GM19438 (cell line): ENCODE measurements at regions not wholly inside any gene's neighbourhood (a gene's known extent, or its start where the extent isn't known, plus 50 kb on each side); places are given as distances from the start of the nearest gene placed in this dataset.
"Not testable (repeated sequence)": the region's sequence is repeated elsewhere in the genome, so short reads cannot be mapped to it uniquely, and the experiment has no call there.

Experiments
- ATAC-seq: cut with Tn5 transposase; IDR thresholded peaks from one replicate; pipeline ENCODE4 v1.9.1; 2021; ENCODE audit warnings: low read depth; ENCODE audit not compliant: unreplicated experiment

DNA sequence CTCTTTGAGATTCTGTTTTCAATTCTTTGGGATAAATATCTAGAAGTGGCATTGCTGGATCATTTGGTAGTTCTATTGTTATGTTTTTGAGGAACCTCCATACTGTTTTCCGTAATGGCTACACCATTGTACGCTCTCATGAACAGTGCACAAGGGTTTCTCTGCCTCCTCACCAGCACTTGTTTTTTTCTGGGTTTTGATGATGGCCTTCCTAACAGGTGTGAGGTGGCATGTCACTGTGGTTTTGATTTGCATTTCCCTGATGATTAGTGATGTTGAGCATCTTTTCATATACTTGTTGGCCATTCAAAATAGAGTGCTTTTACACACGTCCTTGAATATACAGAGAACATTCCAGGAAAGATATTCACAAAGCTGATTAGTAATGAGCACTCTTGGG lies 86.8 kb upstream of the ADORA2B start:
- ATAC-seq = not testable (repeated sequence)

DNA sequence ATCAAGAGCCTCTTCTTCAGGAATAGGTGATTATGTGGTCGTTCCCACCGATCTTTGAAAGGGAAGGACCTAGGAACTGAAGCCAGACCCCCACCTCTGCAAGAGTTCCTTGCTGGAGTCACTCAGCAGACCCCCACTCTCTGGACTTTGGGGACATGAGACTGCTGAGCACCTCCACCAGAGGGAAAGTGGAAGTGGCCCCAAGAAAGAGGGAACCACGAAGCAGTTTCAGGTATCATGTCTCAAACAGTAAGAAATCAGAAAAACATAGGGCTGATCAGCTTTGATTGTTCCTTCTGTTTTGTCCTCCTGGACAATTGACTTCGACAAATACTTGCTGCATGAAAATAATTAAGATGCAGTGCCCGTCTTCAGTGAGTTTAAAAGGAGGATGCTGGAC lies 84.2 kb upstream of the ADORA2B start:
- ATAC-seq = not testable (repeated sequence)

DNA sequence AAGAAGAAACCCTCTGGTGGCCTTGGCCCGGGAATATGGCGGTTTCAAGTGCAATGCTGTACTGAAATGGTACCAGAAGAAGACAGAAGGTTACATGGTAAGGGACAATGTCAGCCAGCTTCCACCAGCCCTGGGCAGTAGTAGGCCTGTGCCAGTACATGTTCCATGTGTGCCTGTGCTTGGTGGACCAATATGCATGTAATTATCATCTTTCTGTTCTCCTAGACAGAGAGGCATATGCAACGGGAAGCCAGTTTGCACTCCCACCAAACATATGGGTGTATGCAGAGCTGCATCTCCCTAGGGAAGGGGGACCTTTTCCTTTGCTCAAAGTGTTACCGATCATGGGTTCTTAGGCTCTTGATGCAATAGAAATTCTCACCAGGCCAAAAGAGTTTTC lies 80.9 kb upstream of the ADORA2B start:
- not testable (repeated sequence) for ATAC-seq

DNA sequence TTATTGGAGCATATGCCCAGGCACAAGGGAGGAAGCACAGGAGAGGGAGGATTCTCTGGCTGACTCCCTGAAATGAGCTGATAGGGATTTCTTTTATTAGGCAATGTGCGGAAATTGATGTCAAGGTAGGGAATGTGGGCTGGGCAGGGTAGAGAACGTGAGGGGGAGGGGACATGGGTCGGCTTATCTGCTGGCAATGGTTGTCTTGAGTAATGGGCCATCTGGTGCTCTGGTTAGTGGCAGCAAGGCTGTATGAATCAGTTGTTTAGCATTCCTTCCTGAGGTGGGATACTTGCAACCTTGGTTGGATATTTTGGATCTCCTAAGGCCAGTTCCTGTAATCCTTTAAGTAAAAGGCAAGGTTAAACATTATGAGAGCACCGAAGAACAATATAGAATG lies 80.5 kb upstream of the ADORA2B start:
- not testable (repeated sequence) for ATAC-seq

DNA sequence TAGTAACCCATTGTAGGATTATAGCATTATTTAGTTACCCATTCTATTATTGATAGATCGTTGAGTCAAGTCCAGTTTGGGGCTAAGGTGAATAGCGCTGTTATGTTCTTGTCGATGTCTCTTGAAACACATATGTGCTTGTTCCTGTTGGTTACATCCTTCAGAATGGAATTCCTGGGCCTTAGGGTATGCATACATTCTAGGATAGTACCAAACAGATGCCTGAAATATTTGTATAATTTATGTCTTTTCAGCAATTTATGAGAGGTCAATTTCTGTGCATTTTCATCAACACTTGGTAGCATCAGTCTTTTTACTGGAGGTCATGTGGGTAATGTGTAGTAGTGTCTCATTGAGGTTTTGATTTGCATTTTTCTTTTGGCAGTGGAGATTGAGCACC lies 78.9 kb upstream of the ADORA2B start:
- ATAC-seq = not testable (repeated sequence)

DNA sequence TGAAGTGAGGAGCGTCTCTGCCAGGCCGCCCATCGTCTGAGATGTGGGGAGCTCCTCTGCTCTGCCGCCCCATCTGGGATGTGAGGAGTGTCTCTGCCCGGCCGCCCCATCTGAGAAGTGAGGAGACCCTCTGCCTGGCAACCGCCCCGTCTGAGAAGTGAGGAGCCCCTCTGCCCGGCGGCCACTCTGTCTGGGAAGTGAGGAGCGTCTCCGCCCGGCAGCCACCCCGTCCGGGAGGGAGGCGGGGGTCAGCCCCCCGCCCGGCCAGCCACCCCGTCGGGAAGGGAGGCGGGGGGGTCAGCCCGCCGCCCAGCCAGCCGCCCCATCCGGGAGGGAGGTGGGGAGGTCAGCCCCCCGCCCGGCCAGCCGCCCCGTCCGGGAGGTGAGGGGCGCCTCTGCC lies 77.6 kb upstream of the ADORA2B start:
- ATAC-seq = not testable (repeated sequence)

DNA sequence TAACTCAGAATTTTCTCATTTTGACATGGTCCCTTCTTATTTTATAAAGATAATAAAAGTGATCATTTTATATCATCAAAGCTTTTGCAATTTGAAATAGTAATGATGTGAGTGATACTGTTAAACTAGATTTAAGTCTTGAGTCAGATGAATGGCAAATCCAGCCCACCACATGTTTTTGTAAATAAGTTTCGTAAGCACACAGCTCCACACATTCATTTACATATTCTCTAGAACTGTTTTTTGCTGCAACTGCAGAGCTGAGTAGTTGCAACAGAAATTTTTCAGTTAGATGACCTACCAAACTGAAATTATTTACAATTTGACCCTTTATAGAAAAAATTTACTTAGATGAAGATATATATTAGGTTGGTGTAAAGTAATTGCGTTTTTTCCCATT lies 75.1 kb upstream of the ADORA2B start:
- not testable (repeated sequence) for ATAC-seq

DNA sequence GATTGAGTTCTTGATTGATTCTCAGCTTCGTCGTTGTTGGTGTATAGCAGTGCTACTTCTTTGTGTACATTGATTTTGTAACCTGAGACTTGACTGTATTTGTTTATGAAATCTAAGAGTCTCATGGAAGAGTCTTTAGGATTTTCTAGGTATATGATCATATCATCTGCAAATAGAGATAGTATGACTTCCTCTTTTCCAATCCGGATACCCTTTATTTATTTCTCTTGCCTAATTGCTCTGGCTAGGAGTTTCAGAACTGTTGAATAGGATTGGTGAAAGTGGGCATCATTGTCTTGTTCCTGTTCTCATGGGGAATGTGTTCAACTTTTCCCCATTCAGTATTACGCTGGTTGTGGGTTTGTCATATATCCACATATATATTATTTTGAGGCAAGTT lies 72.3 kb upstream of the ADORA2B start:
- ATAC-seq = not testable (repeated sequence)

DNA sequence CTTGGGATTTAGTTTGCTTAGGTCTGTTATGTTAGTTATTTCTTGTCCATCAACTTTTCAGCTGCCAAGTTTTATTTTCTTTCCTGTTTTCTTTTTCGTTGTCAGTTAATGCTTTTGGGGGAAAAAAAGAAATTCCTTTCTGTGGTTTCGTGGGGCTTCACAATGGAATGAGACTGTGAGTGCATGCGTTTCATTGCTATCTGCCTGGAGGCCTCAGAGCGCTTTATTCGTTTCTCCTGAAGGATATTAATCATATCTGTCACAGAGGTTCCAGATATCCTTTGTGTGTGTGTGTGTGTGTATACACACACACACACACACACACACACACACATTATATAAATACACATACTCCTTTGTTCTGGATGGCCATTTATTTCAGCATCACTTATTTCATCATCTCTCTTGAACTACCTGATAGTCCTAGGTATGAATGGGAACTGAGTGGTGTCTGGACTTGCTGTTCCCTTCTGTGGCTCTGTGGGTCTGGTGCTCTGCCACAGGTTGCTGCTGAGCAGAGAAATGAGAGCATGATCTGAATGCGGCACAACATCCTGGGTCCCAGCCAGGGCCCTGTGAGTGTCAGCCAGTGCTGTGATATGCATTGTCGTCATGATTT lies 66.9 kb upstream of the ADORA2B start:
- ATAC-seq = not testable (repeated sequence)

DNA sequence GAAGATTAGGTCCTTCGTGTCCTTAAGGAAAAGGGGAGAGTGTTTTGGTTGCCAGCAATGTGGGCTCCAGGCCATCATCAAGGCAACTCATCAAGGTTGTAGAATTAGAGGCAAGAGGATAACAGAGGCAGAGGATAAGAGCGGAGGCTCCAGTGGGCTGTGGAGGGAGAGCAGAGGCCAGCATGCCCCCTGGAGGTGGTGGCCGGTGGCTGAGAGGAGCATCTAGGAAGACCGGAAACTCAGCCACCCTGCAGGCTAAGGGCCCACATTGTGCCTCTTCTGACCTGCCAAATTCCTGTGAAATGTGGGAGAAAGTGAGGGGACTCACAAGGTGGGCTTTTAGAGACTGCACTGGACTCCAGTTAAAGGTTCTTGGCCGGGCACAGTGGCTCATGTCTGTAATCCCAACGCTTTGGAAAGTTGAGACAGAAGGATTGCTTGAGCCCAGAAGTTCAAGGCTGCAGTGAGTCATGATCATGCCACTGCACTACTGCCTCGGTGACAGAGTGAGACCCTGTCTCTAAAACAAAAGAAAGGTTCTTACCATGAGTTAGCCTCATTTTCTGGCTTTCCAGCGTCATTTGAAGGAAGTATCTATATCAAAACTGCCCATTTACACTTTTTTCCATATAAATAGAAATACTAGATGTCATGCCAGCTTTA lies 62.7 kb upstream of the ADORA2B start:
- ATAC-seq = no peak

DNA sequence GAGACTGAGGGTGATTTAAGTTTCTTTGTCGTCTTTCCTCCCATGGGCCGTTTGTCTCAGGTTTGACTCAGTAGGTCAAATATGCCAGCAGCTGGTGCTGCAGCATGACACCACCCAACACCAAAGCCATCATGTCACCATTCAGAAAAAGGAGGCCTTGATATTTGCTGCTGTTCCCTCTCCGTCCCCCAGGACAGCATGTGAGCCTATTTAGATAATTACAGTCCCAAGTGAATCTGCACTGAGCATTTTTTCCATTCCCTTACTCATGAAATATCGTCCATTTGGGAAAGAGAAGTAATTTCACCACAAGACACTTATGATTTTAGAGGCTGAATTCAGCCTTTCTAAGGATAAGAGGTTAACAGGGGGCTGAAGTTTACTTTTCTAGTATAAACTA lies 62.2 kb upstream of the ADORA2B start:
- ATAC-seq = no peak

DNA sequence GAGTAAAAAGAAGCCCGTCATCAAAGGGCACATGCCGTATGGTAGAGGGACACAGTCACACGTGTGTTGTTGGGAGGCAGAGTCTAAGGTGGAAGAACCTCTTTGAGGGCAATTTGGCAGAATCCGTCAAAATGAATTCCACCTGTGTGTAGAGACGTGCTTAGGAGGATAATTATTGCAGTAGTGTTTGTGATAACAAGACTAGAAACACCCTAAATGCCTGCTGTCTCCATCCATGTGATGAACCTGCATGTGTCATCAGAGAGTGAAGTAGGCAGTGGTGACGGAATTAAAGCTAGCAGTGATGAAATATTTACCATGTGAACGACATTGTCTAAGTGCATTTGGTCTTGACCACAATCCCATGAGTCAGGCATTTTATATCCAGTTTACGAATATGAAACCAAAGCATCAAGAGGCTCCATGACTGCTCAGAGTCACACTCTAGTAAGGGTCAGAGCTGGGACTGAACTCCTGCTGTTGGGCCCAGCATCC lies 61.3 kb upstream of the ADORA2B start:
- ATAC-seq = no peak

DNA sequence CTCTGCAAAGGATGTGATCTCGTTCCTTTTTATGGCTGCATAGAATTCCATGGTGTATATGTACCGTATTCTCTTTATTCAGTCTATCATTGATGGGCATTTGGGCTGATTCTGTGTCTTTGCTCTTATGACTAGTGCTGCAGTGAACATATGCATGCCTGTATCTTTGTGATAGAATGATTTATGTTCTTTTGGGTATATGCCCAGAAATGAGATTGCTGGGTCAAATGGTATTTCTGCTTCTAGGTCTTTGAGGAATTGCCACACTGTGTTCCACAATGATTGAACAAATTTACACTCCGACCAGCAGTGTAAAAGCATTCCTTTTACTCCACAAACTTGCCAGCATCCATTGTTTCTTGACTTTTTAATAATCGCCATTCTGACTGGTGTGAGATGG lies 60.2 kb upstream of the ADORA2B start:
- ATAC-seq = no peak

DNA sequence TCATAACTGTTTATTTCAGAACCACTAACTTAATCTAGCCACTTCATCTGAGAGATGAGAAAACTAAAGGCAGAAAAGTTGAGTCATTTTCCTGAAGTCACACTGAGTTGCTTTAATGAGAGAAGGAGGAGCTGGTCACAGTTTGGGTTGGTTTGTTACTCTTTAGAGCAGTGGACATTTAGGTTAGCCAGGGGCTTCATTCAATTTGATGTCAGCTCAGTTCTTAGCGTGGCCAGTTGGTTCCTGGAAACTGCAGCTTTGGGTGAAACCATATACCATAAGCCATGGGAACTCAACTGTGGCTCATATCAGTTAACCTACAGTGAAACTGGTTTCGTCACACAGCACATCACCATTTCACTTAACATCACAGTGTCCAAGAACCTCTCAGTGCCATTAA lies 59.2 kb upstream of the ADORA2B start:
- ATAC-seq = no peak

DNA sequence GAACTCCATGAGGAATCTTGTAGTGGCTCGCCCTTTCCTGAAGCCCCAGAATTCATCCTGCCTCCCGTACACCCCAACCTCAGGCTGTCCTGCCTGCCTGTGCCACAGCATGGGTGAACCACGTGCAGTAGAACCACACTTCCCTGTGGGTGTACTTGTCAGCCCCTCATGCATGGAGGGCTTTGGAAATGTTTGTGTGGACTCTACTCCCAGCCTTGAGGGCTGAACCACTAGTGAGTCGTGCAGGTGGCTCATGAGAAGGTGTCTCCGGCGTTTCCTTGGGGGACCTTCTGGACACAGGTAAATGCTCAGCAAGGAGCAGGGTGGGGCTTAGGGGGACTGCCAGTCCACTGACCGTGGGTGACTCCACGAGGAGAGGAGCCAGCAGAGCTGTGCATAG lies 58.7 kb upstream of the ADORA2B start:
- ATAC-seq = no peak

DNA sequence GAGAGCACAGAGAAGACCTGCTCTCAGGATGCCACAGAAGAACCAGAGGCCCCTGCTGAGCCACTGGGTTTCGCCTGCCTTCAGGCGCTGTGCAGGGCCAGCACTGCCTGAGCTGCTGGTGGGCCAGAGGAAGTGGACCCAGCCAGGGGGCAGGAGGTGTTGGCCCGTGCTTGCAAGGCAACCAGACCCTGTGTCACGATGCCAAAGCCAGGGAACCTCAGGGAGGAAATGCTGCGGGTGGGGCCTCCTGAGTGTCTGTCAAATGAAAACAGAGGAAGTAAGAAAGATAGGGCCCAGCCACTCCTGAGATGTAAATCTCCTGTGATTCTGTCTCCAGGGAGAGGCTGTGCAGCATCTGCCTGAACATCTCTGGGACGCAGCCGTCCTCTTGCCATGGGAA lies 58.1 kb upstream of the ADORA2B start:
- ATAC-seq = no peak

DNA sequence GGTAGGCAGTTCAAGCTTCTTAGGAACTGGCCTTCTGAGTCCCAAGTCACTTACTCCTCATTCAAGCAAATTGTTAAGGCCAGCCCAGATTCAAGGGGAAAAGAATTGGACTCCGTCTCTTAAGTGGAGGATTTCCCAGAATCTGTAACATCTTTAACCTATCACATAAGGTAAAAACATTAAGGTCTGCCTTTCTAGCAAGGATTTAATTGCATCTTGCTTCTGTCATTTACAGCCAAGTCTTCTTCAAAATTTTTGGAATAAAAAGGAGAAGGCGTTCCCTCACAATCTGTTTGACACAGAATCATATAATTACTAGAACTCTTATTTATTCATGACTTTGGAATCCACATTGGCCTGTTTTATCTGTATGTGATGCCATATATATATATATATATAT lies 56.5 kb upstream of the ADORA2B start:
- no peak for ATAC-seq

DNA sequence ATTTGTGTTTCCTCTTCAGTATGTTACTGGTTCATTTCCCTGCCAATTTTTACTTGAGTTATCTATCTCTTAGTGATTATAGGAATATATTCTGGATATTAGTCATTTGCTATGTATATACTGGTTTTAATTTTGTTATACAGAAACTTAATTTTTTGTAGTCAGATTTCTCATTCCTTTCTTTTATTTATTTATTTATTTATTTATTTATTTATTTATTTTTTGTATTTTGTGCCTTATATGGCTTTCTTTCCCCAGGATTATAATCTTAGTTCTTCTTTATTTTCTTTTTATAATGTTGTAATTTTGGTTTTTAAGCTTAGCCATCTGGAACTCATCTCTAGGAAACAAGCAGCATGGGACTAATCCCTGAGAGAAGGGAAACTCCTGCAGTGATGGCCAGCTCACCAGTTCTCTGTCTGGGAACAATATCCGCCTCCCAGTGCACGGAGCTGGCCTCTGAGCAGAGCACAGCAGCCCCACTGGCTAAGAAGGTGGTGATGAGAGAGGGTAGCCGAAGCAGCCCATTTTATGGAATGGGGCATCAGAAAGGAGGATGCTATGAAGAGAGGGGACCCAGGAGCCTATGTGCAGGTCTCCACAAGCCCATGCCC lies 54.5 kb upstream of the ADORA2B start:
- no peak for ATAC-seq

DNA sequence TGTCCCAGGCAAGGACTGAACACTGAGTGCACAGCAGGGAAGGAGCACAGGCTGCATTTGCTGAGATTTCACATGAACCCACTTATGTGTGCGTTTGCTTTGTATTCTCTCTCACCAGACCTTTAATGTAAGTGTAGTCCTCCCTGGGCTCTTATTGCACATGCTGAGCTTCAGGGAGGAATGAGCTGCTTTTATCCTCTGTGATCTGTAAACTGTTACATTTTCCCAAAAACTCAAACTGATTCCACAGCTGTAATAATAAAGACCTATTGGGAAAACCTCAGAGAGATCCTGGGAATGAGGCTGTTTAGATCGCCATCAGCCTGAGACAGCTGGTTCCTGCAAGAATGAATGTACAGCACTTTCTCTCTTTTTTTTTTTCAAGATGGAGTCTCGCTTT lies 53.6 kb upstream of the ADORA2B start:
- ATAC-seq = no peak

DNA sequence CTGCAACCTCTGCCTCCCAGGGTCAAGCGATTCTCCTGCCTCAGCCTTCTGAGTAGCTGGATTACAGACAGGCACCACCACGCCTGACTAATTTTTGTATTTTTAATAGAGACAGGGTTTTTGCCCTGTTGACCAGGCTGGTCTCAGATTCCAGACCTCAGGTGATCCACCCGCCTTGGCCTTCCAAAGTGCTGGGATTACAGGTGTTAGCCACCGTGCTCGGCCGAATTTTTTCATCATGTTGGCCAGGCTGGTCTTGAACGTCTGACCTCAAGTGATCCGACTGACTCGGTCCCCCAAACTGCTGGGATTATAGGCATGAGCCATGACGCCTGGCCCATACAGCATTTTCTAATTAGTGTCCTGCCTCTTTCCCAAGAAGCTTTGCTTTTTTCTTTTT lies 52.7 kb upstream of the ADORA2B start:
- ATAC-seq = no peak

DNA sequence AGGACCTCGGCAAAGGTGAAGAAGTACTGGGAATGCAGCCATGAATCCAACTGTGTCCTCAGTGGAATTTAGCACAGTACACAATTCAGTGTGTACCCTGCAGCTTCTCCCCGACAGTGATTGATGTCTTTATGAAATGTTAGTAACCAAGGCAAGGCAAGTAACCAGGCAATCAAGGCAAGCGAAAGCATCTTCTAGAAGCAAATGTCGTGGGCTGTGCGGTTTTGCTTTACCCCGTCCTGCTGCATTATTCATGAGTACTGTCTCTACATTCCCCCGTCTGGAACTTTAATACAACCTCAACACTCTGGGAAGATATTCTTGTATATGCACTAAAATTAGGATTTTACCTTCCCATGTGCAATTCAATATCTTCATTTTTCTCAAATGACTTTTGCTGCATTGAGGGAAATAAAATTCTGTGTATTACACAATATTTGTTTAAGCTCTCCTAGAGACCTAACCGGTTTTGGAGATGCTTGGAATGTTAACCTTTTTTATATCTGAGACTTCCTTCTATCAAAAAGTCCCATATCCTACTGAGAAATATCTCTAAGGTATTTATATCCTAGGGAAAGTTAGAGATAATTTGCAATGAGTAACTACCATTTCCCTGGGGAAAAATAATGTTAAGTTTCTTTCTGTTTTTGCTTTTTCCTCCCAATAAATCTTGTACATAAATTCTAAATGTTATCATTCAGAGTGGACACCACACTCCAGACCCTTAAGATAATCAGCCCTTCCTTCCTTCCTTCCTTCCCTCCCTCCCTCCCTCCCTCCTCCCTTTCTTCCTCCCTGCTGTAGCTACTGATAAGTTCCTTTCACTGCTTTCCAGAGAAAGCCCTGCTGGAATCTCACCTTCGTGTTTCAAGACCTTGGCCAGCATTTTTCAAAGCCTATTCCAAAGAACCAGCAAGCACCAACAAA lies 51.9 kb upstream of the ADORA2B start:
- no peak for ATAC-seq
